Nephron (organoid): ENCODE measurements at regions not wholly inside any gene's neighbourhood (a gene's known extent, or its start where the extent isn't known, plus 50 kb on each side); places are given as distances from the start of the nearest gene placed in this dataset.
"Not testable (repeated sequence)": the region's sequence is repeated elsewhere in the genome, so short reads cannot be mapped to it uniquely, and the experiment has no call there.

Experiments
- H3K27ac Mint-ChIP-seq, 3 experiments: 2 replicates each; pipeline ENCODE4 v1.8.0; 2020; ENCODE audit warnings: mixed read lengths in 3 of 3, mild to moderate bottlenecking in 2 of 3, moderate library complexity in 1 of 3
- H3K27me3 Mint-ChIP-seq: 2 replicates; pipeline ENCODE4 v1.8.0; 2021; ENCODE audit warnings: low read depth, mild to moderate bottlenecking, moderate library complexity, mixed read lengths
- H3K36me3 Mint-ChIP-seq: 2 replicates; pipeline ENCODE4 v1.8.0; 2020; ENCODE audit warnings: low read depth, mixed read lengths
- H3K4me1 Mint-ChIP-seq: 2 replicates; pipeline ENCODE4 v1.8.0; 2020; ENCODE audit warnings: mixed read lengths
- H3K4me3 Mint-ChIP-seq, 3 experiments: 2 replicates each; pipeline ENCODE4 v1.8.0; 2020; ENCODE audit warnings: mild to moderate bottlenecking in 3 of 3, mixed read lengths in 3 of 3, moderate library complexity in 2 of 3
- H3K9me3 Mint-ChIP-seq: 2 replicates; pipeline ENCODE4 v1.8.0; 2020; ENCODE audit warnings: mixed read lengths
- CTCF ChIP-seq, 3 experiments: fragments of 200-600 bp; sonication (generic); IDR thresholded peaks; one replicate each; pipeline ENCODE4 v1.5.0; 2021; ENCODE audit warnings: antibody characterized with exemption in 3 of 3; ENCODE audit not compliant: unreplicated experiment in 3 of 3

- Mint-ChIP-seq H3K4me3 (no peak overlapping the region), H3K27ac (no peak overlapping the region), H3K4me1 (no peaks in the 10 kb centered on the region), H3K9me3 (no peaks in the 10 kb centered on the region), H3K36me3 (no peaks in the 10 kb centered on the region), H3K27me3 (no peaks in the 10 kb centered on the region)
- no peak for TF ChIP-seq CTCF (IDR thresholded peaks at IDR 0.05; ENCODE audit: unreplicated experiment in 3 of 3)
Observed at GRCh38 chr2:186927185-186927866, 78.4 kb upstream of the ZSWIM2 start.

- no peak for TF ChIP-seq CTCF (IDR thresholded peaks at IDR 0.05; ENCODE audit: unreplicated experiment in 3 of 3)
- Mint-ChIP-seq H3K4me1 (no peaks in the 10 kb centered on the region), H3K27ac (no peak overlapping the region), H3K4me3 (no peak overlapping the region), H3K36me3 (no peaks in the 10 kb centered on the region), H3K27me3 (no peaks in the 10 kb centered on the region), H3K9me3 (no peaks in the 10 kb centered on the region)
Observed at GRCh38 chr2:186925514-186925913, 76.5 kb upstream of the ZSWIM2 start.

DNA sequence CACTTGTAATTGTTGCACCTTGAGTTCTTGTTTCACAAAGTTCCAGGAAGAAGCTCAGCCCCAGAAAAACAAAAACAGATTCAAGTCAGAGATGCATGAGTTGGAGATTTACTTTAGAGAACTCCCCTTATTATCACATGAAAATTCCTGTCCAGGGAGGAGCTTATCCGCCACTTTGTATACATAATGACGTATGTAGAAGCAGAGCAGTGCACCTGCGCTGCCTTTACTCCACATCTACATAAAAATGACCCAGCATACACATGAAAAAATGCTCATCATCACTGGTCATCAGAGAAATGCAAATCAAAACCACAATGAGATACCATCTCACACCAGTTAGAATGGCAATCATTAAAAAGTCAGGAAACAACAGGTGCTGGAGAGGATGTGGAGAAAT lies 73.3 kb upstream of the ZSWIM2 start:
- H3K4me3 Mint-ChIP-seq, H3K27me3 Mint-ChIP-seq, H3K9me3 Mint-ChIP-seq, H3K36me3 Mint-ChIP-seq, H3K27ac Mint-ChIP-seq, H3K4me1 Mint-ChIP-seq: not testable (repeated sequence)

DNA sequence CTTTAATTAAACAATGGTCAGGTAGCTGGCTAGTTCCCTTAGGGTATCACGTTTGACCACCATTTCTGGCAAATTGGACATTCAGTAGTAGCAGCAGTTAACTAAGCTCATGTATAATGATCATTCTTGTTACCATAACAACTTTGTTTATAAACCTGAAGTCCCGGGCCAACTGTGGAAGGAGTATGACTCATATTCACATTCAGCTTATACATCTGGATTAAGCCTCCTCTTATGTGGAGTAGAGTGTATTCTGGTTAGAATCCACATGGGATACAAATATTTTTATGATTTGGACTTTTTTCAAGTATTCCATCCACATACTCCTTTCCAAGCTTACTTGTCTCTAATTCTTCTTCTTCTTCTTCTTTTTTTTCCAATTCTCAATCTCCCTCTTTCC lies 70.3 kb upstream of the ZSWIM2 start:
- Mint-ChIP-seq H3K36me3 (no peaks in the 10 kb centered on the region), H3K9me3 (no peaks in the 10 kb centered on the region), H3K4me3 (no peak overlapping the region), H3K4me1 (peaks cover 4% of the 10 kb centered on the region), H3K27me3 (no peaks in the 10 kb centered on the region), H3K27ac (no peak overlapping the region)
- TF ChIP-seq CTCF (IDR thresholded peaks at IDR 0.05; ENCODE audit: unreplicated experiment in 3 of 3), result no peak

DNA sequence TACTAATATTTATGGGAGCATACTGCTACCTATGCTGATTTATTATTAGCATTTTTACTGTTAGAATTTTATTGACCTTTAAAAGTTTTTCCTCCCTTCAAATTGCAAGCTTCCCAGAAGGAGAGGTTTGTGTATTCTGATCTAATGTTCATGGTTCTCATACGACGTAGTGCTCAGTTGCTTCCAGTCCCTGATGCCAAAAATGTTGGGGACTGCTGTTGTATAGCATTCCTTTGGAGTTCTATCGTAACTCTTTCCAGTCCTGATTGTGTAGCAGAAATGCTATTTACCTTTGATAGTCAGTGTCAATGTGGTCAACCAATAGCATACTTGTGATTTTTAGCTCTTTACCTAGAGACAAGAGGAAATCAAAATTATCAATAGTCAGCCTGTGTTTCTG lies 69.5 kb upstream of the ZSWIM2 start:
- Mint-ChIP-seq H3K9me3 (peaks cover 2% of the 10 kb centered on the region), H3K36me3 (no peaks in the 10 kb centered on the region), H3K4me3 (no peak overlapping the region), H3K27me3 (no peaks in the 10 kb centered on the region), H3K4me1 (peaks cover 4% of the 10 kb centered on the region), H3K27ac (no peak overlapping the region)
- no peak for TF ChIP-seq CTCF (IDR thresholded peaks at IDR 0.05; ENCODE audit: unreplicated experiment in 3 of 3)

- Mint-ChIP-seq H3K36me3 (no peaks in the 10 kb centered on the region), H3K27ac (no peak overlapping the region), H3K9me3 (peaks cover 2% of the 10 kb centered on the region), H3K4me1 (peaks cover 4% of the 10 kb centered on the region), H3K27me3 (no peaks in the 10 kb centered on the region), H3K4me3 (no peak overlapping the region)
- no peak for TF ChIP-seq CTCF (IDR thresholded peaks at IDR 0.05; ENCODE audit: unreplicated experiment in 3 of 3)
Observed at GRCh38 chr2:186917866-186918265, 68.9 kb upstream of the ZSWIM2 start.
